GM21390 (cell line): ENCODE measurements at regions not wholly inside any gene's neighbourhood (a gene's known extent, or its start where the extent isn't known, plus 50 kb on each side); places are given as distances from the start of the nearest gene placed in this dataset.

Experiments
- ATAC-seq: cut with Tn5 transposase; IDR thresholded peaks from one replicate; pipeline ENCODE4 v1.9.1; 2021; ENCODE audit not compliant: unreplicated experiment

GRCh38 chr7:16172366-16172765 lies 249.0 kb downstream of the CRPPA start:
- no peak for ATAC-seq

GRCh38 chr7:16171928-16172327 lies 249.4 kb downstream of the CRPPA start:
- ATAC-seq, result no peak

- ATAC-seq, result no peak
These were observed 250.7 kb downstream of the CRPPA start for GRCh38 chr7:16170671-16171070.

- ATAC-seq, result no peak
These were observed 251.8 kb downstream of the CRPPA start for GRCh38 chr7:16169537-16169936.

GRCh38 chr7:16167526-16167925 lies 253.8 kb downstream of the CRPPA start:
- no peak for ATAC-seq

GRCh38 chr7:16144361-16144760 lies 277.0 kb downstream of the CRPPA start:
- no peak for ATAC-seq

GRCh38 chr7:16137944-16138343 lies 283.4 kb downstream of the CRPPA start:
- ATAC-seq, result no peak

- ATAC-seq, result no peak
These were observed 284.4 kb downstream of the CRPPA start for GRCh38 chr7:16136896-16137295.

- ATAC-seq, result no peak
These were observed 285.7 kb downstream of the CRPPA start for GRCh38 chr7:16135658-16136057.

GRCh38 chr7:16130111-16131110 lies 290.9 kb downstream of the CRPPA start:
- no peak for ATAC-seq

GRCh38 chr7:16129431-16130110 lies 291.8 kb downstream of the CRPPA start:
- no peak for ATAC-seq

- no peak for ATAC-seq
These were observed 298.1 kb downstream of the CRPPA start for GRCh38 chr7:16123117-16123770.

GRCh38 chr7:16121876-16122390 lies 299.4 kb downstream of the CRPPA start:
- no peak for ATAC-seq

- no peak for ATAC-seq
These were observed 306.0 kb downstream of the CRPPA start for GRCh38 chr7:16115374-16115773.

GRCh38 chr7:16114633-16115032 lies 306.7 kb downstream of the CRPPA start:
- no peak for ATAC-seq

- ATAC-seq, result no peak
These were observed 307.3 kb downstream of the CRPPA start for GRCh38 chr7:16114071-16114470.

GRCh38 chr7:16113058-16113457 lies 308.3 kb downstream of the CRPPA start:
- ATAC-seq, result no peak

GRCh38 chr7:16106869-16107268 lies 314.5 kb downstream of the CRPPA start:
- no peak for ATAC-seq

GRCh38 chr7:16106300-16106699 lies 315.0 kb downstream of the CRPPA start:
- no peak for ATAC-seq

- no peak for ATAC-seq
These were observed 322.0 kb downstream of the CRPPA start for GRCh38 chr7:16099302-16099849.

GRCh38 chr7:16098585-16099179 lies 322.7 kb downstream of the CRPPA start:
- no peak for ATAC-seq
